M059J (cell line): ENCODE measurements at regions not wholly inside any gene's neighbourhood (a gene's known extent, or its start where the extent isn't known, plus 50 kb on each side); places are given as distances from the start of the nearest gene placed in this dataset.

ENCODE experiments used
- DNase-seq: peaks from one replicate; pipeline ENCODE4 v3.0.0-alpha.2; 2012; ENCODE audit warnings: low read depth

DNA sequence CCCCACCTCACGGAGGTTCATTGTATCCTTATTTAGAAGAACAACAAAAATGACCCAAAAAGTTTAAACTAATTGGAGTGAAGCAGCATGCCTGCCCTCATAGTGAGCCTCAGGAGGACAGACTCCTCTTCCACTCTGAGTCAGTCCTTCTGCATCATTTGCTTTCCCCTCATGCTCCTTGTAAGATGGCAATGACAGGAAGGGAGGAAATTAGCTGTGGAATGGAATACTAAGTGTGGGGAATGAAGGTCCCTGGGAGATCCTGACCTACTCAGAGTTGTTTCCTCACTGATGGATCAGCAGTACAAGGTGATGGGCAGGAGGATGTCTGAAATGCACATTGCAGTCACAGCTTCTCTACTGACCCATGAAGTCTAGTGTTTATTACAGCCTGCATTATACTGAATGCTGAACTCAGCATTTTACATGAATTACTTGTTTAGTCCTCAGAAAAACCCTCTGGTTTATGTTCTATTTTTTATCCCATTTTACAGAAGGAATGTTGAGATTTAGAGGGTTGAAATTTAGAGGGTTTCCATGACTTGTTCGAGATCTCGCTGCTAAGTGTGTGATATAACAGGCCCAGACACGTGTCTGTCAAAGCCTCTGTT lies 212.0 kb upstream of the PCSK2 start:
- DNase-seq: no peak

GRCh38 chr20:17017232-17017631 lies 209.6 kb upstream of the PCSK2 start:
- DNase-seq: no peak

GRCh38 chr20:17021481-17021880 lies 205.4 kb upstream of the PCSK2 start:
- no peak for DNase-seq

GRCh38 chr20:17023036-17023435 lies 203.8 kb upstream of the PCSK2 start:
- DNase-seq: no peak

GRCh38 chr20:17023806-17024205 lies 203.0 kb upstream of the PCSK2 start:
- DNase-seq: peak; percentile 58

- peak; percentile 93 for DNase-seq
These were observed 202.2 kb upstream of the PCSK2 start for GRCh38 chr20:17024513-17025119.

GRCh38 chr20:17026346-17026745 lies 200.5 kb upstream of the PCSK2 start:
- DNase-seq: peak; percentile 67

GRCh38 chr20:17029698-17030097 lies 197.1 kb upstream of the PCSK2 start:
- DNase-seq: no peak

DNA sequence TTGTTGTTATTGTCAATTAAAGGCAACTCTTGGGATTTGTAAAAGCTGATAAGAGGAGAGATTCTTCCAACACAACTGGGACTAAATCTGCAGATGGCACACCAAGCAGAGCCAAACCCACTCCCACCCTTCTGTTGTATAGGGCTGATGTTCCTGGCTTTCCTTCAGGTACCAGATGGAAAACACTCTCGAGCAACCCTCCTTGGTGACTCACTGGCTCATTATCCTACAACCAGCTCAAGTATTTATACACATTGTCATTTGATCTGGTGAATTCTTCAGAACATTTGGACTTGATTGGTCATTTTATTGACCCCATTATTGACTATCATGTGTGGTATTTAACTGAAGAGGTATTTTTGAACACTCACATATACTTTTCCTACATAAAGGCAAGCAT lies 190.3 kb upstream of the PCSK2 start:
- peak; percentile 39 for DNase-seq

- DNase-seq: no peak
These were observed 184.7 kb upstream of the PCSK2 start for GRCh38 chr20:17042122-17042521.

- no peak for DNase-seq
These were observed 183.5 kb upstream of the PCSK2 start for GRCh38 chr20:17043323-17043722.

DNA sequence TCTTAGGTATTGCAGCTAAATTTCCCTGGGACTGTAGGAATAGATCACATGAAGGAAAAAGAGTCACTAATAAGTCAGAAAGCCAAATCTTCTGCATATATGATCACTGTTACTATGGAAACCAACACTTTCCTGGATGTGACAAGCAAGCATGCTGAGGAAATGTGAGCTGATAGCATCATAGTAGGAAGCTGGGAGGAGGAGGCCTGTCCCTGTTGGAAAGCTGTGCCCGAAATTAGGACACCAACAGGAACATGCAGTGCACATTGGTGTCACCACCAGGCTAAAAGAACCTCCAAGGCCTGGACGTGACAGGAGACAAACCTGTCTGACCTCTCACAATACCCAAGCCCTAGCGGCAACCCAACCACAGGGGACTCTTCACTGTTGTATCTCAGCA lies 181.9 kb upstream of the PCSK2 start:
- no peak for DNase-seq

- DNase-seq: peak; percentile 83
These were observed 167.4 kb upstream of the PCSK2 start for GRCh38 chr20:17059465-17059864.

DNA sequence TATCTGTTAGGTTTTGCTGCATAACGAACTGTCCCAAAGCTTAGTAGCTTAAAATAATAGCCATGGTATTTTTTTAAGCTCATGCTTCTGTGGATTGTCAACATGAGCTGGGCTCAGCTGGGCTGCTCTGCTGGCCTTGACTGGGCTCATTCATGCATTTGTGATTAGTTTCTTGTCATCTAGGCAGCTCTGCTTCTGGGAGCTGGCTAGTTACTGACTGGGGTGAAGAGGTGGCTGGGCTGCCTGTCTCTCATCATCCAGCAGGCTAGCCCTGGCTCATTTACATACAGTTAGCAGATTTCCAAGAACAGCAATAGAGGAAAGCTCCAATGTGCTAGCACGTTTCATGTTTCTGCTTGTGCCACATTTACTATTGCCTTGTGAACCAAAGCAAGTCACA lies 165.1 kb upstream of the PCSK2 start:
- DNase-seq: no peak

DNA sequence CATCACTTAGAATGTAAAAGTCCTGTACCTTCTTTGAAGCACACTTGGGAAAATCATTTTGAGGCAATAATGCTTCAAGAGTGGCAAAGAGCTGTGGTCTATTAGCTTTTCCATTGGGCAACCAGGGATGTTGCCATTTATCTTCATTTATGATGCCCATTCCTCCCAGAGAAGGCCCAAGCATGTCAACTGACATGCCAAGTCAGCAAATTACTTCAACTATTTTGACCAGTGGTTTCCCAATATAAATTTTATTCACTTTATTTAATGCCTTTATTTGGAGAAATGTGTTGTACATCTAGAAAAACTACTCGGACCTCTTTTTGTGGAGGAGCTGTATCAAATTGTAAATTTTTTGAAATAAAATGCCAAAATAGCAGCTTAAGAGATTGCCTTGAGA lies 164.1 kb upstream of the PCSK2 start:
- no peak for DNase-seq

- DNase-seq: no peak
These were observed 159.9 kb upstream of the PCSK2 start for GRCh38 chr20:17066902-17067301.

GRCh38 chr20:17068084-17068711 lies 158.6 kb upstream of the PCSK2 start:
- no peak for DNase-seq

DNA sequence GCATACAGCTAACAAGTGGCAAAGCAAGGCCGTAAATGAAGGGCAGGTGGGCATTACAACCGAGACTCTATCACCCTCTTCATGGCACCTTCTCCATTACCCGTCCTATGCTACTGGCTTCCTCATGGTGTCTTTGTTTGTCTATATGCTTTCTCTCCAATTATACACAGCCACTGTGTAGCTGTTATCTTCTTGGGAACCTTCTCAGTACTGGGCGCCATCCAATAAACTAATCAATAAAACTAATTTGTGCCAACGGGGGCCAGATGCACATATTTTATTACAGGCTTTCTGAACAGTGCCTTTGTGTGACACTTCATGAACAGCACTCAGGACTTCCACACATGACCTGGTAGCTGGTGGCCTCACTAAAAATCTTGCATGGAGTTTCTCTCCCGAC lies 149.8 kb upstream of the PCSK2 start:
- DNase-seq: no peak

DNA sequence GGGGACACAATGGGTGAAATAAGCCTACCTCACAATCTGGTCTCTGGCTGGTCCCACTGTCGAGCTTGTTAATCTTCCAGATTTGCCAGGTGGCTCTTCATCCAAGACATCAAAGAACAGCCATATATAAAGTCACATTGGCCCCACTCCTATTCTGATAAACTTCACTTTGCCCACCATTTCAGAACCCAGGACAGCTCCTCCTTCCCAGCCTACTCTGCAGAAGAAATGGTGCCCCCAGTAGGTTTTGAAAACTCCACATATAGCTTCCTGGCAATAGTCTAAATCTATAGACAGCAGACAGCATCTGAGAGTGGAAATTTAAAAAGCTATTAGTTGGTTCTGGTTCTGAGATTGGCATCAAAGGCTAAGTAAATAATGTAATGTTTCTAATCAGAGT lies 143.1 kb upstream of the PCSK2 start:
- peak; percentile 14 for DNase-seq

GRCh38 chr20:17084909-17085308 lies 141.9 kb upstream of the PCSK2 start:
- no peak for DNase-seq

DNA sequence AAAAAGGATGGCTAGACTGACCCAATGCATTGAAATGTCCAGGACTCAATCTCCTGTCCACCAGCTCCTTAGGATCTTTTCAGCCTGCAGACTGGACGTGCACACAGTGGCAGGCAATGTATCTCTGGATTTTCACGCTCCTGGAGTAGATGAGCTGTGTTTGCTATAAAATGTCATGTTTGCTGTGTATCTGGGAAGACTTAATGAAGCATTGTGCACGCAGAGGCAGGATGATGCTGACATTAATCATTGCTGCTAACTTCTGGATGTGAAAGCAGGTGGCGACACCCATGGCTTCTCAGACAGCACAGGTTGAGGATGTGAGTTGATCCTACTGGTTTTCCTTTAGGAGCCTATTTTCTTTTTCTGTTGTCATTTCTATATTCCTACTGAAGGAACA lies 133.1 kb upstream of the PCSK2 start:
- no peak for DNase-seq

DNA sequence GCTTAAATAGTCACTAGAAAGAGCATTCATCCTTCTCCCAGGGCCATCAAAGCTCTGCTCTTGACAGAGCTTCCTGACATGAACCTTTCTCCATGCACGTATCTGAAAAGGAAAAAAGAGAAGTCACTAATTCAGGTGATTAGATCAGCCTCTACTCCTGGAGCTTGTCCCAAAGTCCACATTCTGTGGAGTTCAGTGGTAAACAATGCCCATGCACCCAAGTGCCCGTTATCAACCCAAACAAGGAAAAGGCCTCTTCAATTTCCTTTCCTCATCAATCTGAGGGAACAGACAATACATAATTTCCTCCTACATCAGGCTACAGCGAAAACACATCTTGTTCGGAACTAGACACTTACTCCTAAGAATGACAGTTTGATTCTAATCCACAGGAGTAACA lies 129.2 kb upstream of the PCSK2 start:
- DNase-seq: no peak

DNA sequence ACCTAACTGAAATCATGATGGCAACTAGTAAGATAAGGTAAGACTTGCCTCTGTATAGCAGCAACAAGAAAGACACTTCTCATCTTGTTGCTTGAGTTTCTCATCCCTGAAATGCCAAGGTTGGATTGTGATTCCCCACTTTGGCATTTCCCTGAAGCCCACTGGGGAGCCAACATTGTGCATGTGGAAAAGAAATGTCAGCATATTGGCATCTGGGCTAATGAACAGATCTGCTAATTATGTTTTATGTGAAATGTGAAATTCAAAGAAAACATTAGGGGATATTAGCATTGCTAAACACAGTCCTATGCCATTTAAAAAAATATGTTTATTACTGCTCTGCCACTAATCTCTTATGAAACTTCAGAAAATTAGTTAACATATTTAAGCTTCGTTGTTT lies 126.3 kb upstream of the PCSK2 start:
- no peak for DNase-seq

DNA sequence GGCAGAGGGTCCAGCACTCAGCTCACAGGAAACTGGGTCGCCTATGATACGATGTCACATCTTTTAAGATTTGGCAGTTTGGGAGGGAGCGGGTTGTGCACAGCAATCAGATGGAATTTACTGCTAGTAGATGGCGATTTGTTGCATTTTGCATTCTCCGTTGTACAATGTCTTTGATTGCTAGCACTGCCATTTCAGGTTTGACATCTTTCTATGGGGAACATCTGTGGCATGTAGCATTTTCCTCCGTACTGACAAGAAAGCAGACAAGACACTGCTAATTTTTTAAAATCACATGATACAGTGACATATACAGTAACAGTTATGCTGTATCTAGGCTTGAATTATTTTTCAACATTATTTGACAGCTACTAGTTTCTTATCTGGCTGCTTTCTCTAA lies 119.7 kb upstream of the PCSK2 start:
- no peak for DNase-seq
